Vagina (tissue), 2 donors: ENCODE measurements at regions not wholly inside any gene's neighbourhood (a gene's known extent, or its start where the extent isn't known, plus 50 kb on each side); places are given as distances from the start of the nearest gene placed in this dataset.
"Not testable (repeated sequence)": the region's sequence is repeated elsewhere in the genome, so short reads cannot be mapped to it uniquely, and the experiment has no call there.

Experiments used
- DNase-seq, 2 donors: peaks; one replicate each; pipeline ENCODE4 v3.0.0-alpha.2; 2017; ENCODE audit errors: extremely low spot score in 2 of 2
- H3K27ac ChIP-seq: fragments of 200-600 bp; sonication (generic); one replicate; pipeline ENCODE4 v1.5.1; 2019
- H3K27me3 ChIP-seq: fragments of 200-600 bp; sonication (generic); one replicate; pipeline ENCODE4 v1.5.1; 2019
- H3K36me3 ChIP-seq, 2 donors: fragments of 200-600 bp; sonication (generic); one replicate each; pipeline ENCODE4 v1.5.1; 2017 to 2019
- H3K4me1 ChIP-seq: fragments of 200-600 bp; sonication (generic); one replicate; pipeline ENCODE4 v1.5.1; 2019
- H3K4me3 ChIP-seq, 2 donors: fragments of 200-600 bp; sonication (generic); 1 replicate in 1 of 2; 2 replicates in 1 of 2; pipeline ENCODE4 v1.5.1; 2016 to 2019
- H3K9me3 ChIP-seq: fragments of 200-600 bp; sonication (generic); one replicate; pipeline ENCODE4 v1.5.1; 2019
- intact Hi-C: fragments of 100-400 bp; cut with DNase I; formaldehyde crosslinking; loops from one replicate; pipeline ENCODE4 v1.15.1; 2023

- DNase-seq, H3K27ac ChIP-seq, H3K36me3 ChIP-seq, H3K4me3 ChIP-seq, H3K9me3 ChIP-seq, H3K4me1 ChIP-seq, intact Hi-C loops, H3K27me3 ChIP-seq: not testable (repeated sequence)
Measured at GRCh38 chr5:176041248-176041994, 73.3 kb upstream of the THOC3 start.

GRCh38 chr5:176042020-176042658 is 74.0 kb upstream of the THOC3 start:
- intact Hi-C loops, H3K4me1 ChIP-seq, DNase-seq, H3K27ac ChIP-seq, H3K36me3 ChIP-seq, H3K27me3 ChIP-seq, H3K9me3 ChIP-seq, H3K4me3 ChIP-seq: not testable (repeated sequence)

DNA sequence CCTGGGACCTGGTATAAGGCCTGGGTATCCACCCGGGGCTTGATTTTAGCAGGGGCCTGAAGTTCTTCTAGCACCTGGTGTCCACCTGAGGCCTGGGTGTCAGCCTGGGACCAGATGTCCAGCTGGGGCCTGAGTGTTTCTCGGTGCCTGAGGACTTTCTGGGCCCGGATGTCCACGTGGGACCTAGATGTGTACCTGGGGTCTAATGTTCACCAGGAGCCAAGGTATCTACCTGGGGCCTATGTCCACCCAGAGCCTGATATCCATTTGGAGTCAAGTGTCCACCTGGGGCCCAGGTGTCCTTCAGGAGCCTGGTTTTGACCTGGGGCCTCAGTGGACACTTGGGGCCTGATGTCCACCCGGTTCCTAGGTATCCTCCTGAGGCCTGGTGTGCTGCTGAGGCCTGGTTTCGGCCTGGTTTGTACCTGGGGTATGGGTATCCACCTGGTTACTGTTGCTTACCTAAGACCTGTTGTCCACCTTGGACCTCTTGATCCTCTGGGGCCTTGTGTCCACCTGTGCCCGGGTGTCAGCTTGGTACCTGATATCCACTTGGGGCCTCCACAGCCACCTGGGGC is 75.2 kb upstream of the THOC3 start:
- H3K4me3 ChIP-seq, H3K9me3 ChIP-seq, H3K27ac ChIP-seq, intact Hi-C loops, H3K36me3 ChIP-seq, H3K27me3 ChIP-seq, H3K4me1 ChIP-seq: not testable (repeated sequence)
- DNase-seq, result peak in 1 of 2 donors; percentile 58

GRCh38 chr5:176043986-176044385 is 75.9 kb upstream of the THOC3 start:
- H3K4me1 ChIP-seq, H3K9me3 ChIP-seq, H3K4me3 ChIP-seq, H3K36me3 ChIP-seq, H3K27ac ChIP-seq, H3K27me3 ChIP-seq, intact Hi-C loops: not testable (repeated sequence)
- peak in 1 of 2 donors; percentile 37 for DNase-seq

GRCh38 chr5:176044431-176044830 is 76.3 kb upstream of the THOC3 start:
- H3K4me1 ChIP-seq, H3K4me3 ChIP-seq, intact Hi-C loops, H3K27ac ChIP-seq, H3K36me3 ChIP-seq, H3K27me3 ChIP-seq, DNase-seq, H3K9me3 ChIP-seq: not testable (repeated sequence)

GRCh38 chr5:176045442-176045841 is 77.3 kb upstream of the THOC3 start:
- H3K27me3 ChIP-seq, H3K4me1 ChIP-seq, H3K36me3 ChIP-seq, intact Hi-C loops, DNase-seq, H3K4me3 ChIP-seq, H3K9me3 ChIP-seq, H3K27ac ChIP-seq: not testable (repeated sequence)

- H3K4me3 ChIP-seq, H3K36me3 ChIP-seq, DNase-seq, intact Hi-C loops, H3K9me3 ChIP-seq, H3K4me1 ChIP-seq, H3K27me3 ChIP-seq, H3K27ac ChIP-seq: not testable (repeated sequence)
Measured at GRCh38 chr5:176048671-176049070, 80.6 kb upstream of the THOC3 start.

DNA sequence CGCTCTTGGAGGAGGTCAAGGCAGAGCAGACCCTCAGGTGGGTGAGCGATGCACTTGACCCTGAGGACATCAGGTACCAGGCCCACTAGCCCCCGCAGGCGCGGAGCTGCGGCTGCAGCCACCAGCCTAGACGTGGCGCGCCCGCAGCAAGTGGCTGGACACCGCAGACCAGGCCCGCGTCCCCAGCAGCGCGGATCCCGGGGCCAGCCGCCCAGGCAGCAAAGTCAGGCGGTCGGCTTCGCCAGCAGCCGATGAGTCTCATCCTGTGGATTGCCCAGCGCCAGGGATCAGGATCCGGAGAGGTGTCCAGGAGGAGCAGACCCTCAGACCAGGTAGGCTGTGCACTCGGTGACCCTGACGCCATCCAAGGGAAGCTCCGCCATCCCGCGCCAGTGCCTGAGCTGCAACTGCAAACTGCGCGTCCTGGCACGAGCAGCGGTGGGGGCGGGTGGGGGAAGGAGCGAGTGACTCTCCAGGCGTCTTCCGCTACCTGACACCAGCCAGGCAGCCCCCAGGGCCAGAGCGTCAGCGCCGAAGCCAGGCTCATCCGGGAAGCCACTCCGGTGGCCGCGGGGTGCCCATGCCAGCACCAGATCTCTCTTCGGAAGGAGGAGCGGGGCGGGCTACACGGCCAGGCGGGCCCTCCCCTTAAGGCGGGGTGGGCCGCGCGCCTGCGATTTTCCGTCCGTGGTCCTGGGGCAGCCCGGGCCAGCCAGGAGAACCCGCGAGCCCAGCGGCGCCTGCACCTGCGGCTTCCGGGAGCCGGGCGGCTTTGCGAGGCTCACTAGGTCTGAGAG is 92.6 kb upstream of the THOC3 start:
- H3K27me3 ChIP-seq, H3K27ac ChIP-seq, H3K4me1 ChIP-seq, intact Hi-C loops, H3K4me3 ChIP-seq, H3K36me3 ChIP-seq, H3K9me3 ChIP-seq, DNase-seq: not testable (repeated sequence)

- H3K27ac ChIP-seq, H3K27me3 ChIP-seq, H3K9me3 ChIP-seq, H3K4me3 ChIP-seq, DNase-seq, intact Hi-C loops, H3K4me1 ChIP-seq, H3K36me3 ChIP-seq: not testable (repeated sequence)
Measured at GRCh38 chr5:176061269-176061622, 93.1 kb upstream of the THOC3 start.

GRCh38 chr5:176061660-176062059 is 93.5 kb upstream of the THOC3 start:
- DNase-seq, H3K36me3 ChIP-seq, intact Hi-C loops, H3K9me3 ChIP-seq, H3K27ac ChIP-seq, H3K4me1 ChIP-seq, H3K27me3 ChIP-seq, H3K4me3 ChIP-seq: not testable (repeated sequence)

DNA sequence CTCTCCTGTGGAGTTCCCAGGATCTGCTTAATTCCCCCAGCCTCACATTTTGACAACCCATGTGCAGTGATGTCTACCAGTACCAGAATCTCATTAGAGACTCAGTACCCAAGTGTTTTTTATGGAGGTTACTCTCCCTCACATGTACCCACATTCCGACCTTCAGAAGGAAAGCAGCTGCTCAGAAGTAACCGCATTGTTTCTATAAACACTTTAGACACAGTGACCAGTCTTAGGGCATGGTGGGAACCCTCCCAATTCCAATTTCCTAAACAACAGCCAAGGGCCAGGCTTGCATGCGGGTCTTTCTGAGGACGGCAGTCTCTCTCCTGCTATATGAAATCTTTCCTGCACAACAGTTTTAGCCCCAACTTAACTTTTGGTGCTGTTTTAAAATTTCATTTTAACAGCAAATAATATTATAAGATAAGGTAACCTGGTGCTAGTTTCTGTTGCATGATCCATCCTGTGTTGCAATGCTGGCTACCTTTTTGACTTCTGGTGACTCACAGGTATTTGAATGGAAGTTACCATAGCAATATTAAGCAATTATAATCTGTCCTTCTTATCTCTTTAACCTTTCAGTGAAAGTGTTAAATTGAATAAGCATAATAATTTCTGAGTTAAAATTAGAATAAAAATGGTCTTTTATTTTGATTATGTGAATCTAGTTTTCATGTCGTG is 98.3 kb upstream of the THOC3 start:
- DNase-seq, H3K27me3 ChIP-seq, H3K4me3 ChIP-seq, H3K27ac ChIP-seq, H3K9me3 ChIP-seq, H3K36me3 ChIP-seq, H3K4me1 ChIP-seq, intact Hi-C loops: not testable (repeated sequence)

DNA sequence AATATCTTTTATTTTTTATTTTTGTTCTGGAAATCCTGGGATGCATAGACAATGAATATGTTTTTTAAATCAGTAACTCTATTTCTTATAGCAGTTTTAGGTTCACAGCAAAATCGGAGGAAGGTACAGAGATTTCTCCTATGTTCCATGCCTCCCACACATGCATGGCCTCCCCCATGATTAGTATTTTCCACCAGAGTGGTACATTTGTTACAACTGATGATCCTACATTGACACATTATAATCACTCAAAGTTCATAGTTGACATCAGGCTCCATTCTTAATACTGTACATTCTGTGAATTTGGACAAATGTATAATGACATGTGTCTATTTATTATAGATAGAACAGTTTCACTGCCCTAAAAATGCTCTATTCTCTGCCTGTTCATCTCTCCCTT is 99.0 kb upstream of the THOC3 start:
- H3K9me3 ChIP-seq, H3K27ac ChIP-seq, H3K27me3 ChIP-seq, H3K4me1 ChIP-seq, H3K4me3 ChIP-seq, intact Hi-C loops, H3K36me3 ChIP-seq, DNase-seq: not testable (repeated sequence)

DNA sequence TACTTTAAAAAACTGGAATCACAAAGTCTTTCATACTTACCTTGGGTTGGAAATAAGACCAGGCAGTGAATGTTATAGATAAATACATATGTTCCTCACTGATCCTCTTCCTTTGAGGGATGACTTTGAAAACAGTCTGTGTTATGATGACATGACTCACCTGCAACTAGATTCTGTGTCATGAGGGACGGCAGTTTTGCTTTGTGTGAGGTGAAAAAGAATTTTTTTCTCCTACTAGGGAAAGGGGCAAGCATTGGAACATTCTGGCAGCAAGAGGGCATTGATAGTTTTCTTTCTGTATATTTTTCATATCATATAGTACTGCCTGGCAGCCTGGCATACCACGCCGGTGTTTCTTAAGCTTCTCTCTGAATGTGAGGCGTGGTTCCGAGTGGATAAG is 99.8 kb upstream of the THOC3 start:
- H3K4me1 ChIP-seq, H3K4me3 ChIP-seq, H3K27me3 ChIP-seq, DNase-seq, H3K27ac ChIP-seq, H3K36me3 ChIP-seq, H3K9me3 ChIP-seq, intact Hi-C loops: not testable (repeated sequence)
